Neural cell (in vitro differentiated cells): ENCODE measurements at regions not wholly inside any gene's neighbourhood (a gene's known extent, or its start where the extent isn't known, plus 50 kb on each side); places are given as distances from the start of the nearest gene placed in this dataset.

Experiments
- H2AFZ ChIP-seq: fragments of 200-600, 300-800 bp; sonication (generic), shearing (Covaris generic); 2 replicates; pipeline ENCODE4 v1.6.0; 2014; ENCODE audit warnings: low read depth, mild to moderate bottlenecking, antibody characterized with exemption, low read length, moderate library complexity
- H3F3A ChIP-seq: fragments of 200-600 bp; shearing (Covaris generic); 2 replicates; pipeline ENCODE4 v1.6.1; 2016; ENCODE audit warnings: mild to moderate bottlenecking, moderate library complexity, mixed read lengths, antibody characterized with exemption, low read length; ENCODE audit not compliant: insufficient read depth, poor library complexity, severe bottlenecking
- H3K27ac ChIP-seq: fragments of 200-600, 300-800 bp; sonication (generic), shearing (Covaris generic); 2 replicates; pipeline ENCODE4 v1.5.1; 2014; ENCODE audit warnings: mild to moderate bottlenecking, low read length, moderate library complexity
- H3K27me3 ChIP-seq: fragments of 300-800, 200-600 bp; sonication (generic), shearing (Covaris generic); 2 replicates; pipeline ENCODE4 v1.6.0; 2014; ENCODE audit warnings: mild to moderate bottlenecking, low read depth, low read length, moderate library complexity; ENCODE audit not compliant: insufficient read depth
- H3K36me3 ChIP-seq: fragments of 300-800, 200-600 bp; sonication (generic), shearing (Covaris generic); 2 replicates; pipeline ENCODE4 v1.5.1; 2014; ENCODE audit warnings: mild to moderate bottlenecking, antibody characterized with exemption, low read length, moderate library complexity; ENCODE audit not compliant: insufficient read depth
- H3K4me2 ChIP-seq: fragments of 300-800, 200-600 bp; sonication (generic), shearing (Covaris generic); 2 replicates; pipeline ENCODE4 v1.6.0; 2014; ENCODE audit warnings: mild to moderate bottlenecking, low read length
- H3K4me3 ChIP-seq: fragments of 300-800, 200-600 bp; sonication (generic), shearing (Covaris generic); 2 replicates; pipeline ENCODE4 v1.5.1; 2014; ENCODE audit warnings: mild to moderate bottlenecking, low read length, moderate library complexity
- H3K79me2 ChIP-seq: fragments of 200-600 bp; shearing (Covaris generic); replicated peaks from 2 replicates; pipeline ENCODE4 v1.6.0; 2014; ENCODE audit warnings: mild to moderate bottlenecking, low read length, moderate library complexity; ENCODE audit not compliant: insufficient read depth
- H3K9ac ChIP-seq: fragments of 300-800, 200-600 bp; sonication (generic), shearing (Covaris generic); 2 replicates; pipeline ENCODE4 v1.6.1; 2016; ENCODE audit warnings: mild to moderate bottlenecking, low read length, mixed read lengths
- H3K9me2 ChIP-seq: fragments of 200-600 bp; shearing (Covaris generic); 2 replicates; pipeline ENCODE4 v1.6.1; 2016; ENCODE audit warnings: mild to moderate bottlenecking, low read length, mixed read lengths; ENCODE audit not compliant: insufficient read depth
- H3K9me3 ChIP-seq: fragments of 200-600, 300-800 bp; sonication (generic), shearing (Covaris generic); 2 replicates; pipeline ENCODE4 v1.6.1; 2016; ENCODE audit warnings: mild to moderate bottlenecking, mixed run types, low read length, moderate library complexity, mixed read lengths
- H4K20me1 ChIP-seq: fragments of 200-600 bp; shearing (Covaris generic); 2 replicates; pipeline ENCODE4 v1.6.1; 2016; ENCODE audit warnings: mild to moderate bottlenecking, mixed run types; ENCODE audit not compliant: insufficient read depth
- CTCF ChIP-seq: fragments of 450-650 bp; IDR thresholded peaks from 2 replicates; pipeline ENCODE4 v1.5.1; 2014; ENCODE audit warnings: antibody characterized with exemption, mild to moderate bottlenecking, moderate library complexity; ENCODE audit not compliant: poor library complexity, severe bottlenecking
- EP300 ChIP-seq: fragments of 450-650 bp; conservative IDR thresholded peaks from 2 replicates; pipeline ENCODE4 v1.6.1; 2014; ENCODE audit warnings: antibody characterized with exemption, mild to moderate bottlenecking, moderate library complexity; ENCODE audit not compliant: poor library complexity, severe bottlenecking
- EZH2 ChIP-seq: fragments of 200-600, 300-800 bp; shearing (Covaris generic), sonication (generic); IDR thresholded peaks from 2 replicates; pipeline ENCODE4 v1.6.1; 2014; ENCODE audit warnings: antibody characterized with exemption, low read length, borderline replicate concordance, mild to moderate bottlenecking; ENCODE audit not compliant: insufficient read depth, poor library complexity, severe bottlenecking
- MXI1 ChIP-seq: fragments of 450-650 bp; conservative IDR thresholded peaks from 2 replicates; pipeline ENCODE4 v1.6.1; 2014; ENCODE audit warnings: antibody characterized with exemption, mild to moderate bottlenecking; ENCODE audit not compliant: poor library complexity, severe bottlenecking
- POLR2AphosphoS5 ChIP-seq: IDR thresholded peaks from 2 replicates; pipeline ENCODE4 v1.6.1; 2012
- RAD21 ChIP-seq: fragments of 450-650 bp; conservative IDR thresholded peaks from 2 replicates; pipeline ENCODE4 v1.6.1; 2014; ENCODE audit warnings: antibody characterized with exemption, mild to moderate bottlenecking, moderate library complexity
- SMC3 ChIP-seq: fragments of 450-650 bp; conservative IDR thresholded peaks from 2 replicates; pipeline ENCODE4 v1.6.1; 2014; ENCODE audit warnings: antibody characterized with exemption, mild to moderate bottlenecking, moderate library complexity; ENCODE audit not compliant: poor library complexity
- TAF1 ChIP-seq: IDR thresholded peaks from 2 replicates; pipeline ENCODE4 v1.6.1; 2012; ENCODE audit warnings: low read depth
- TF ChIP-seq, protein P1 (sequence below): IDR thresholded peaks from 2 replicates; pipeline ENCODE4 v1.6.1; 2012; ENCODE audit warnings: borderline replicate concordance

DNA sequence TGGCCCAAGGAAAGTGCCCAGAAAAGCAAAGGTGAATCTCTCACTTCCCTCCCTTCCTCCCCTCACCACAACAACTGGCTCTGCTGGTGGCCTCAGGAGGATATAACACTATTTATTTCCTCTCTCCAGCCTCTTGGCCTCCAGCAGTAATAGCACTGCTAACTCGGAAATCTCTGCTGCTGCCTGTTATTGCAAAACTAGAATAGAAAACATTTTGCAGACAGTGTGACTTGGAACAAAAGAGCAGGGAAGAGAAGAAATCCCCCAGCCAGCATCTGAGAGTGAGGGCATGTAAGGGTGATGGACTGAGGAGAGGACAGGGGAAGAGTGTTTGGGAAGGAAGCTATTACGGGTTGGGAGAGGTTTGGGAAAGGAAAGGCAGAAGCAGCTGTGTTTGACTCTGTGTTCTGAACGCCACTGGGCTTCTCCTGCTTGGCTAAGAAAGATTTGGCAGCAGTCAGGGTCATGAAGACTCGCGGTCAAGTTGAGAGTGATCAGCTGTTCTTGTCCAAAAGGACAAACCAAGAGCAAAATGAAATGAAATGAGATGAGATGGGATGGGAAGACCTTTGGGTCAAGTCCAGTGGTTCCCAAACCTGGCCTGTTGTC is 81.0 kb upstream of the SNX9 start:
- no peak for TF ChIP-seq TAF1
- TF ChIP-seq POLR2AphosphoS5, result no peak
- TF ChIP-seq MXI1, result no peak
- no peak for TF ChIP-seq EZH2
- no peak for TF ChIP-seq RAD21
- TF ChIP-seq SMC3, result no peak
- TF ChIP-seq, protein P1, sequence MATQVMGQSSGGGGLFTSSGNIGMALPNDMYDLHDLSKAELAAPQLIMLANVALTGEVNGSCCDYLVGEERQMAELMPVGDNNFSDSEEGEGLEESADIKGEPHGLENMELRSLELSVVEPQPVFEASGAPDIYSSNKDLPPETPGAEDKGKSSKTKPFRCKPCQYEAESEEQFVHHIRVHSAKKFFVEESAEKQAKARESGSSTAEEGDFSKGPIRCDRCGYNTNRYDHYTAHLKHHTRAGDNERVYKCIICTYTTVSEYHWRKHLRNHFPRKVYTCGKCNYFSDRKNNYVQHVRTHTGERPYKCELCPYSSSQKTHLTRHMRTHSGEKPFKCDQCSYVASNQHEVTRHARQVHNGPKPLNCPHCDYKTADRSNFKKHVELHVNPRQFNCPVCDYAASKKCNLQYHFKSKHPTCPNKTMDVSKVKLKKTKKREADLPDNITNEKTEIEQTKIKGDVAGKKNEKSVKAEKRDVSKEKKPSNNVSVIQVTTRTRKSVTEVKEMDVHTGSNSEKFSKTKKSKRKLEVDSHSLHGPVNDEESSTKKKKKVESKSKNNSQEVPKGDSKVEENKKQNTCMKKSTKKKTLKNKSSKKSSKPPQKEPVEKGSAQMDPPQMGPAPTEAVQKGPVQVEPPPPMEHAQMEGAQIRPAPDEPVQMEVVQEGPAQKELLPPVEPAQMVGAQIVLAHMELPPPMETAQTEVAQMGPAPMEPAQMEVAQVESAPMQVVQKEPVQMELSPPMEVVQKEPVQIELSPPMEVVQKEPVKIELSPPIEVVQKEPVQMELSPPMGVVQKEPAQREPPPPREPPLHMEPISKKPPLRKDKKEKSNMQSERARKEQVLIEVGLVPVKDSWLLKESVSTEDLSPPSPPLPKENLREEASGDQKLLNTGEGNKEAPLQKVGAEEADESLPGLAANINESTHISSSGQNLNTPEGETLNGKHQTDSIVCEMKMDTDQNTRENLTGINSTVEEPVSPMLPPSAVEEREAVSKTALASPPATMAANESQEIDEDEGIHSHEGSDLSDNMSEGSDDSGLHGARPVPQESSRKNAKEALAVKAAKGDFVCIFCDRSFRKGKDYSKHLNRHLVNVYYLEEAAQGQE, result no peak
- TF ChIP-seq EP300, result no peak
- no peak for TF ChIP-seq CTCF
- Histone ChIP-seq H3K9ac (no peak overlapping the region), H3K27me3 (no peaks in the 10 kb centered on the region), H3K4me2 (no peak overlapping the region), H3K4me3 (no peak overlapping the region), H2AFZ (no peak overlapping the region), H3K36me3 (no peaks in the 10 kb centered on the region), H3K79me2 (no peaks in the 10 kb centered on the region), H3K9me2 (no peaks in the 10 kb centered on the region), H3F3A (no peaks in the 10 kb centered on the region), H3K27ac (no peak overlapping the region), H4K20me1 (no peaks in the 10 kb centered on the region), H3K9me3 (no peaks in the 10 kb centered on the region)

GRCh38 chr6:157744102-157744601 is 78.9 kb upstream of the SNX9 start:
- Histone ChIP-seq H3K27me3 (no peaks in the 10 kb centered on the region), H4K20me1 (no peaks in the 10 kb centered on the region), H3K9me3 (no peaks in the 10 kb centered on the region), H3K36me3 (no peaks in the 10 kb centered on the region), H3K9ac (no peak overlapping the region), H3K27ac (no peak overlapping the region), H3K9me2 (no peaks in the 10 kb centered on the region), H3K4me3 (no peak overlapping the region), H3K4me2 (no peak overlapping the region), H3K79me2 (no peaks in the 10 kb centered on the region), H3F3A (no peaks in the 10 kb centered on the region), H2AFZ (no peak overlapping the region)
- no peak for TF ChIP-seq MXI1
- TF ChIP-seq EP300, result no peak
